Caco-2 (cell line): ENCODE measurements at regions not wholly inside any gene's neighbourhood (a gene's known extent, or its start where the extent isn't known, plus 50 kb on each side); places are given as distances from the start of the nearest gene placed in this dataset.

Experiments used
- BruUV-seq: library from RNA; stranded (reverse); fragments of 400-500 nt; replicated peaks from 2 replicates; lab custom pipeline; 2021; lab: Mats Ljungman, UMichigan
- CTCF ChIA-PET: fragments of 300-600 bp; sonication (Branson Sonifier 250); formaldehyde crosslinking; loops from one replicate; lab custom pipeline; 2022; ENCODE audit warnings: antibody characterized with exemption; lab: Charles Lee
- POLR2A ChIA-PET: fragments of 300-600 bp; sonication (Branson Sonifier 250); formaldehyde crosslinking; loops from one replicate; lab custom pipeline; 2022; ENCODE audit warnings: antibody characterized with exemption; lab: Charles Lee
- DNase-seq, 2 experiments: peaks; one replicate each; pipeline versions ENCODE4 v3.0.0 to v3.0.0-alpha.2; 2020 to 2022
- H3K27me3 ChIP-seq: replicated peaks from 2 replicates; pipeline ENCODE4 v1.6.0; 2011; ENCODE audit warnings: low read length; ENCODE audit not compliant: control insufficient read depth, insufficient read depth
- H3K36me3 ChIP-seq: 2 replicates; pipeline ENCODE4 v1.5.1; 2011; ENCODE audit warnings: low read length; ENCODE audit not compliant: control insufficient read depth, insufficient read depth
- H3K4me1 ChIP-seq: fragments of 250-450 bp; sonication (Bioruptor Pico); 2 replicates; pipeline ENCODE4 v1.5.1; 2020; ENCODE audit warnings: mild to moderate bottlenecking
- H3K4me3 ChIP-seq: 2 replicates; pipeline ENCODE4 v1.5.1; 2011; ENCODE audit warnings: low read depth, mild to moderate bottlenecking, control low read depth, low read length
- H3K9me3 ChIP-seq: fragments of 250-450 bp; sonication (Bioruptor Pico); 2 replicates; pipeline ENCODE4 v1.5.1; 2020; ENCODE audit warnings: mild to moderate bottlenecking, moderate library complexity
- H3K27ac Mint-ChIP-seq: one replicate; pipeline ENCODE4 v1.8.0; 2022; ENCODE audit warnings: mixed read lengths; ENCODE audit not compliant: unreplicated experiment
- H3K27me3 Mint-ChIP-seq: one replicate; pipeline ENCODE4 v1.8.0; 2022; ENCODE audit warnings: mixed read lengths; ENCODE audit not compliant: insufficient read depth, unreplicated experiment
- H3K36me3 Mint-ChIP-seq: one replicate; pipeline ENCODE4 v1.8.0; 2022; ENCODE audit warnings: mild to moderate bottlenecking, mixed read lengths; ENCODE audit not compliant: insufficient read depth, unreplicated experiment
- H3K4me1 Mint-ChIP-seq: one replicate; pipeline ENCODE4 v1.8.0; 2022; ENCODE audit warnings: low read depth, mixed read lengths; ENCODE audit not compliant: unreplicated experiment
- H3K4me3 Mint-ChIP-seq: one replicate; pipeline ENCODE4 v1.8.0; 2022; ENCODE audit warnings: mild to moderate bottlenecking, moderate library complexity, mixed read lengths; ENCODE audit not compliant: unreplicated experiment
- H3K9me3 Mint-ChIP-seq: one replicate; pipeline ENCODE4 v1.8.0; 2022; ENCODE audit warnings: mixed read lengths; ENCODE audit not compliant: unreplicated experiment
- intact Hi-C: fragments of 100-400 bp; cut with micrococcal nuclease; formaldehyde crosslinking; loops from one replicate; pipeline ENCODE4 v1.10.0; 2022; ENCODE audit not compliant: unreplicated experiment
- TF ChIP-seq, protein P1 (sequence below), 2 experiments: fragments of 200-600 bp in 1 of 2; IDR thresholded peaks; 1 replicate in 1 of 2; 2 replicates in 1 of 2; pipeline versions ENCODE4 v1.5.1 to v1.8.0; 2011 to 2022; ENCODE audit warnings: antibody characterized with exemption in 1 of 2, control low read depth in 1 of 2, inconsistent platforms in 1 of 2, low read depth in 1 of 2, low read length in 1 of 2, mild to moderate bottlenecking in 1 of 2, moderate library complexity in 1 of 2; ENCODE audit not compliant: insufficient read depth in 1 of 2, severe bottlenecking in 1 of 2, unreplicated experiment in 1 of 2

GRCh38 chr13:111411919-111412650, 91.6 kb downstream of the TEX29 start:
- TF ChIP-seq, protein P1, sequence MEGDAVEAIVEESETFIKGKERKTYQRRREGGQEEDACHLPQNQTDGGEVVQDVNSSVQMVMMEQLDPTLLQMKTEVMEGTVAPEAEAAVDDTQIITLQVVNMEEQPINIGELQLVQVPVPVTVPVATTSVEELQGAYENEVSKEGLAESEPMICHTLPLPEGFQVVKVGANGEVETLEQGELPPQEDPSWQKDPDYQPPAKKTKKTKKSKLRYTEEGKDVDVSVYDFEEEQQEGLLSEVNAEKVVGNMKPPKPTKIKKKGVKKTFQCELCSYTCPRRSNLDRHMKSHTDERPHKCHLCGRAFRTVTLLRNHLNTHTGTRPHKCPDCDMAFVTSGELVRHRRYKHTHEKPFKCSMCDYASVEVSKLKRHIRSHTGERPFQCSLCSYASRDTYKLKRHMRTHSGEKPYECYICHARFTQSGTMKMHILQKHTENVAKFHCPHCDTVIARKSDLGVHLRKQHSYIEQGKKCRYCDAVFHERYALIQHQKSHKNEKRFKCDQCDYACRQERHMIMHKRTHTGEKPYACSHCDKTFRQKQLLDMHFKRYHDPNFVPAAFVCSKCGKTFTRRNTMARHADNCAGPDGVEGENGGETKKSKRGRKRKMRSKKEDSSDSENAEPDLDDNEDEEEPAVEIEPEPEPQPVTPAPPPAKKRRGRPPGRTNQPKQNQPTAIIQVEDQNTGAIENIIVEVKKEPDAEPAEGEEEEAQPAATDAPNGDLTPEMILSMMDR (IDR thresholded peaks at IDR 0.05; ENCODE audit: insufficient read depth in 1 of 2, low read depth in 1 of 2, low read length in 1 of 2, severe bottlenecking in 1 of 2, unreplicated experiment in 1 of 2) = no peak
- Histone ChIP-seq H3K9me3 (no peaks in the 10 kb centered on the region), H3K4me3 (no peak overlapping the region), H3K27me3 (no peaks in the 10 kb centered on the region; the same call in none of the 2 replicates), H3K4me1 (no peaks in the 10 kb centered on the region; the same call in 1 of the 2 replicates), H3K36me3 (no peaks in the 10 kb centered on the region)
- CTCF ChIA-PET = no interaction called here
- peak overlapping the region; percentile 19 for H3K4me3 Mint-ChIP-seq
- intact Hi-C loops = no loop called here
- no peaks in the 10 kb centered on the region for H3K4me1 Mint-ChIP-seq
- no TSS peak for BruUV-seq
- H3K27ac Mint-ChIP-seq = no peak overlapping the region
- no peaks in the 10 kb centered on the region for H3K9me3 Mint-ChIP-seq
- POLR2A ChIA-PET = no interaction called here
- H3K27me3 Mint-ChIP-seq = peaks cover 44% of the 10 kb centered on the region
- H3K36me3 Mint-ChIP-seq = no peaks in the 10 kb centered on the region
- no peak for DNase-seq

DNA sequence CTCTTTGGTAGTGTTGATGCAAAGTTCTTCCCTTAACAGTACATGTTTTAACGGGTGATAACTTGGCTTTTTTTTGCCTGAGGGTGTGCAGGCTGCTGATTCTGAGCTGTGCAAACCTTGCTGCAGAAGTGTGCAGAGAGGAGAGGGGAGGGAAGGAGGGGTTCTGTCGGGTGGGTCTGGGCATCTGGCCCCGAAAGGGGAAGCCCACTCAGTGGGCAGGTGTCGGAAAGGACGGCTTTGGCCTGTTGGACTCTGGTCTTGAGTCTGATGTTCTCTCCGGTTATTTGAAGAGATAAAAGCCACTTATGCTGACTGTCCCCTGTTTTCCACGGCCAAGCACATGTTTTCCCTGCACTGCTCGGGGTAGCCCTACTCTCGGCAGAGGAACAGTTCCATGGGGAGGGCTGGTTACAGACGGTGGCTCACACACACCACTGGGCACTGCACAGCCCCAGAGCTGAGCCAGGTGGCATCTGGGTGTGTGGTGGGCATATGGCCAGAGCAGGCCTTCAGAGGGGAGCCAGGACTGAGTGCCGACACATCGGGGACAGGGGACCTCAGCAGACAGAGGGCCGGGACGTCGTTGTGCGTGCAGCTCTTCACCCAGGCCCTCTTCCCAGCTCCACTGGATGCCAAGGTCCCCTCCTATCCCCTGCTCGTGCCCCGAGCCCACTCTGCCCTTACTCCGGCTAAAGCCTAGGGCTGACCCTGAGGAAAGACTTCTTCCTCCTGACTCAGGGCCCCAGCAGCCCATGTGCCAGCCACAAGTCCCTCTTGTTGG, 93.2 kb downstream of the TEX29 start:
- no peaks in the 10 kb centered on the region for H3K9me3 Mint-ChIP-seq
- Histone ChIP-seq H3K4me3 (no peak overlapping the region), H3K27me3 (peaks cover 1% of the 10 kb centered on the region), H3K9me3 (no peaks in the 10 kb centered on the region), H3K36me3 (no peaks in the 10 kb centered on the region), H3K4me1 (no peaks in the 10 kb centered on the region; the same call in 1 of the 2 replicates)
- no peak overlapping the region for H3K4me3 Mint-ChIP-seq
- CTCF ChIA-PET = no interaction called here
- H3K36me3 Mint-ChIP-seq = no peaks in the 10 kb centered on the region
- POLR2A ChIA-PET = no interaction called here
- no peak for DNase-seq
- H3K27ac Mint-ChIP-seq = no peak overlapping the region
- intact Hi-C loops = no loop called here
- TF ChIP-seq, protein P1 (IDR thresholded peaks at IDR 0.05; ENCODE audit: insufficient read depth in 1 of 2, low read depth in 1 of 2, low read length in 1 of 2, severe bottlenecking in 1 of 2, unreplicated experiment in 1 of 2) = no peak
- H3K4me1 Mint-ChIP-seq = no peaks in the 10 kb centered on the region
- peaks cover 42% of the 10 kb centered on the region for H3K27me3 Mint-ChIP-seq
- BruUV-seq = no TSS peak

DNA sequence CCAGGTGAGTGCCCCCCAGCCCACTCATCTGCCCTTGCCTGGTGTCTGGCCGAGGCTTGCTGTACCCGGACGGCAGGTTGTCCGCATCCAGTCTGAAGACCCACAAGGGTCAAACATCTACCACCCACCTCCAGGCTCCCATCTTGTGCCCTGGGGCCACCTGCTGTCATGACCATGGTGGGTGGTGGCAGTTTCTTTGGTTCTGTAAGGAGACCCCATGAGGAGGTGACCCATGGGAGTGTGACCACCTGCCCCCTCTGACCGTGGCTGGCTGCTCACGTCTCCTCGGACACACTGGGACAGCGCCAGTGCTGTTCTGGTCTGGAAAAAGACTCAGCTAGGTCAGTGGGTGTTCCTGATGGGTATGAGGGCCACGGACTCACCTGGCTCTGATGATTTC, 93.9 kb downstream of the TEX29 start:
- no TSS peak for BruUV-seq
- Histone ChIP-seq H3K27me3 (peaks cover 1% of the 10 kb centered on the region), H3K9me3 (no peaks in the 10 kb centered on the region), H3K4me1 (no peaks in the 10 kb centered on the region; the same call in 1 of the 2 replicates), H3K36me3 (no peaks in the 10 kb centered on the region), H3K4me3 (no peak overlapping the region)
- TF ChIP-seq, protein P1 (IDR thresholded peaks at IDR 0.05; ENCODE audit: insufficient read depth in 1 of 2, low read depth in 1 of 2, low read length in 1 of 2, severe bottlenecking in 1 of 2, unreplicated experiment in 1 of 2) = no peak
- H3K27me3 Mint-ChIP-seq = peaks cover 43% of the 10 kb centered on the region
- ChIA-PET CTCF (no interaction called here), POLR2A (no interaction called here)
- H3K9me3 Mint-ChIP-seq = no peaks in the 10 kb centered on the region
- intact Hi-C loops = no loop called here
- no peaks in the 10 kb centered on the region for H3K4me1 Mint-ChIP-seq
- no peaks in the 10 kb centered on the region for H3K36me3 Mint-ChIP-seq
- H3K27ac Mint-ChIP-seq = no peak overlapping the region
- no peak for DNase-seq
- H3K4me3 Mint-ChIP-seq = no peak overlapping the region
